ENCODE measurements at regions not wholly inside any gene's neighbourhood (a gene's known extent, or its start where the extent isn't known, plus 50 kb on each side); places are given as distances from the start of the nearest gene placed in this dataset.
A peak's percentile ranks its signal among the peaks of the same experiment; 100 is the strongest.
"Not testable (repeated sequence)": the region's sequence is repeated elsewhere in the genome, so short reads cannot be mapped to it uniquely, and the experiment has no call there.

DNA sequence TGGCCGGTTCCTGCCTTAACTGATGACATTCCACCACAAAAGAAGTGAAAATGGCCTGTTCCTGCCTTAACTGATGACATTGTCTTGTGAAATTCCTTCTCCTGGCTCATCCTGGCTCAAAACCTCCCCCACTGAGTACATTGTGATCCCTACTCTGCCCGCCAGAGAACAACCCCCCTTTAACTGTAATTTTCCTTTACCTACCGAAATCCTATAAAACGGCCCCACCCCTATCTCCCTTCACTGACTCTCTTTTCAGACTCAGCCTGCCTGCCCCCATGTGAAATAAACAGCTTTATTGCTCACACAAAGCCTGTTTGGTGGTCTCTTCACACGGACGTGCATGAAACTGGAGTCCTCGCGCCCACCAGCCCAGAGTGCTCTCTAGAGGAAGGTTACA lies 166.5 kb downstream of the ADRA2C start:
- DNase-seq (ENCODE audit: low spot score), result not testable (repeated sequence)

DNA sequence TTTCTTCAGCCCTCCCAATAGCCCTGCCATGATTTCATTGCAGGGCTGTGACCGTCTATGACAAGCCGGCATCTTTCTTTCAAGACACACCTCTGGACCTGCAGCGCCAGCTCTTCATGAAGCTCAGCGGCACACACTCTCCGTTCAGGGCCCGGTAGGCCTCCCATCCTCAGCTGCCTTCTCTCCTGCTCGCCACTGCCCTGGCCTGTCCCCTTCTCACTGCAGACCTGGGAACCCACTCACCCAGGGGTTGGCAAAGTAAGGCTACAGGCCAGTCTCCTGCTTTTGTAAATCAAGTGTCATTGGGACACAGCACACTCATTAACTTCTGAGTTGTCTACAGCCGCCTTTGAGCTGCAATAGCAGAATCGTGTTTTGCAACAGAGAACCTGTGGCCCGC lies 169.2 kb downstream of the ADRA2C start:
- DNase-seq (ENCODE audit: low spot score), result not testable (repeated sequence)

DNA sequence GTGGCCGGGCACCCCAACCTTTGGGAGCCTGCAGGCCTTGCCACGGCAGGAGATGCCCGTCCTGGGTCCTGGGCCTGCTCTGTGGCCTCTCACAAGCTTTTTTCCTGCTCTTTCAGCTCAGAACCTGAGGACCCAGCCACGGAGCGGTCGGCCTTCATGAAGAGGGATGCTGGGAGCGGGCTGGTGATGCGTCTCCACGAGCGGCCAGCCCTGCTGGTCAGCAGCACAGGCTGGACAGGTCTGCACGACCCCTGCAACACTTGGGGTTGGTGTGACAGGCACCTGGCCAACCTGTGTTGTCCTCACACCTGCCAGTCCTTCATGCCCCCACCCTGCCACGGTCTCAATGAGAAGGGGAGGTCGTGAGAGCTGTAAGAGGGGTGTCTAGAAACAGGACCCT lies 170.0 kb downstream of the ADRA2C start:
- no peak for DNase-seq (ENCODE audit: low spot score)

DNA sequence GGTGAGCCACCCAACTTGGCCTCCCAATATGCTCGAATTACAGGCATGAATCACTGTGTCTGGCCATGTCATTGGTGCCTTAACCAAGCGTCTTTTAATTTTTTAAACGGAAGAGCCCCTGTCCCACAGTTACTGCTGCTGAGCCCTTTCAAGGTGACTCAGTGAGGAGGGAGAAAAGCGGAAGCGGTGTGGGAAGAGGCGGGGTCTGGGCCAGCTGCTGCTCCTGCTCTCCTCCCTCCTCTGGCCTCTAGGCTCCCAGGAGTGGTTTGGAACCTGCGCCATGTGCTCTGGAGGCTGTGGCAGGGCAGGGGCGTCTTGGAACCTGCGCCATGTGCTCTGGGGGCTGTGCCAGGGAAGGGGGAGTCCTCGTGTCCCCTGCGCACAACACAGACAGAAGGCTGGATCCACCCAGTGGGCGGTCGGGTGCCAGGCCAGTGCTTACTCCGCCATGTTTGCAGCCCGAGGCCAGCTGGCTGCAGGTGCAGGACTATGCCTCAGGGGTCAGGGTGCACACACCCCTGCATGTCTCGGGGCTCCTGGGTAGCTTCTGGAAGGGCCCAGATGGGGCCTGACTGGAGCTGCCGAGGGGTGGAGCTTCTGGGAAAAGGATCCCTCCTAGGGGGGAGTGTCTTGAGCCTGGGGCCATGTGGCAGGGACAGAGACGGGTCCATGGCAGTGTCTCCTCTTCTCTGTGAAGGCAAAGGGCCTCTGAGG lies 171.8 kb downstream of the ADRA2C start:
- DNase-seq (ENCODE audit: low spot score), result not testable (repeated sequence)

DNA sequence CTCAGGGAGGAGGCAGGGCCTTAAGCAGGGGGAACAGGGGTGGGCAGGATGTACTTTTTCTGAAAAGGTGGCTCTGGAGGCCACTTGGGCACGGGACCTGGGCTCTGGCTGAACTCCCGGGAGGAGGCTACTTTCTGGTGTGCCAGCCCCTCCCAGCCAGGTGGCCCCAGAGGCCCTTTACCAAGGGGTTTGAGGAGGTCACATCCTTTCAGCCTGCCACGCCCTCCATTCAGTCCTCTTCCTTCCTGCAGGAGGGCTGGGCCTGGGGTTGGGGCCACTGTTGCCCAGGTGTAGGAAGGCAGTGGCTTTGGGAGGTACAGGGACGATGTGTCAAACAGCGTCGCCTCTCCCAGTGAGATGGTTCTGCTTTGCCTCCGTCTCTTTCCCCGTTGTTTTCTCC lies 172.5 kb downstream of the ADRA2C start:
- DNase-seq (ENCODE audit: low spot score), result not testable (repeated sequence)

DNA sequence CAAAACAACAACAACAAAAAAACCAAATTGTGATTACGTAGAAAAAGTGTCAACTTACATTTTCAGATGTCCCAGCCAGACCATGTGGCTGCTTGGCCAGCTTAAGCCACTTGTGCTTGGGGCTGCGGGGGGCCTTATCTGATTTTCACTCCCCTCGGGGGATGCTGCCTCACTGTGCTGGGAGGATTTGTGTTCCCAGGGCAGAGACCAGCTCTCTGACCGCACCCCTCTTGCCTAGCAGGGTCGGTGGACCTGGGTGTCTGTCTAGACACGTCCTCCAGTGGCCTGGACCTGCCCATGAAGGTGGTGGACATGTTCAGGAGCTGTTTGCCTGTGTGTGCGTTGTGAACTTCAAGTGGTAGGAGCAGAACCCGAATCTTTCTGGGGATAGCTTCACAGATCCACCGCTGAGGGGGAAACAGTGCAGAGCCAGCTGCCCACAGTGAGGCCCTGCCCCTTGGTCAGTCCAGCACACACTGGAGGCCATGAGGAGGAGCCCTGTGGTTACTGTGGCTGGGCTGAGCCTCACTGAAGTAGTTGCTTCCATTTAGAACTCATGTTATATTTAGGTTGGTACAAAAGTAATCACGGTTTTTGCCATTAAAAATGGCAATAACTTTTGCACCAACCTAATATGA lies 173.9 kb downstream of the ADRA2C start:
- not testable (repeated sequence) for DNase-seq (ENCODE audit: low spot score)

DNA sequence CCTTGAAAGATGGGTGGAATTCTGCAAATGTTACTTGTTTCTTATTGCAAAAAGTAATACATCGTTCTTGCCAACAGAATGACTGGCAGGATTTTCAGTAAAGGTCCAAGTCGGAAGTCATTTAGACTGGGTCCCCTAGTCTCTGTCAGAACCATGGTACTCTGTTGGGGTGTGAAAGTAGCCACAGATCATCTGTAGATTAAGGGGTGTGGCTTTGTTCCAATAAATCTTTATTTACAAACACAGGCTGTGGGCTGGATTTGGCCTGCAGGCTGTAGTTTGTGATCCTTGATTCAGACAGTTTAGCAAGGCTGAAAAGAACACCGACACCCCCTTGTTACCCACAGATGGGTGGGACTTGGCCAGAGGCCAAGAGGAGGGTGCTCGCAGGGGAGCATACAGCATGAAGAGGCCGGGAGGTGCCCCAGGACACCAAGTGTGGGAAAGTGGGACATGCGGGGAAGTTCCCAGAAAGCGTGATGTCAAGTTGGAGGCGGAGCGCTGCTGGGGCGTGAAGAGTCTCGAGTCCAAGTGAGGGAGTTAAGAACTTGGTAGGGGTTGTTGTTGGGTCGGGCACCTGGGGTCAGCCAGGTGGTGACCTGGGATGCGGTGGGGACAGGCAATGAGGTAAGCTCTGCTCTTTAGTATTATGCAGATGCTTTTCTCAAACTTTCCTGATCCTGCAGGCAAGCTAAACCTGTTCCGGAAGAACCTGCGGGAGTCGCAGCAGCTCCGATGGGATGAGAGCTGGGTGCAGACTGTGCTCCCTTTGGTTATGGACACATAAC lies 175.7 kb downstream of the ADRA2C start:
- DNase-seq (ENCODE audit: low spot score), result not testable (repeated sequence)

DNA sequence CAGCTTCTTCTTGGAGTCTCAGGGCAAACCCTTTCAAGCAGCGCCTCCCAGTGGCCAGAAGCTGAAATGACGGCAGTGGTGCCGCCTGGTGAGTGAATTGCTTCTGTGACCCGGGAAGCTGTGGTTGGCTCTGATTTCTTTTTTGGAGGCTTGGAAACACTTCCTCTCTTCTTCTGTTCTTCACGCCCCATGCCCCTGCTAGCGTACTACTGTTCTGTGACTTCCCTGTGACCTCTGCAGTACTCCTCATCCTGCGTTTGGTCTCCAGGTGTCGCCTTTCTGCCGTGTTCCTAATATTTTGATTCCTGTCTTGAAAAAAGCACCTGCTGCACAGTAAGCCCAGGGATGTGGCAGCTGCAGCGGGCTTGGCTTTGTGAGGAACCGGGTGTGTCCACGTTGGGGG lies 176.4 kb downstream of the ADRA2C start:
- DNase-seq (ENCODE audit: low spot score), result peak; percentile 7

DNA sequence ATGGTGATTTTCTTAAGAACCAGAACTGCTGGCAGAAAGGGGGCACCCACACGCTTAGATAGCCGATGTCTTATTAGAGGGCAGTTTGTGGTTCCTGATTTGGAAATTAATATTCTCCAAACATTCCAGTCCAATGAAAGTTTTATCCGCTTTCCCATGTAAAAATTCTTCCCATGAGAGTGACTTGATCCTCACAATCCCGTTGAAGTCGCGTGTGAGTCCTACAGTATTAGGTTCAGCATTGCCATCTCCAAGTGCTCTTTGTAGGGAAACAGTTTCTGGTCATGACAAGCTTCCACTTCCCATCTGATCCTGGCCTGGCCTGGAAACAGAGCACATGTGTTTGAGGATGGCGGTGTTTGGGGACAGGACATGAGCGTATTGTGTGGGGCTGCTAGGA lies 176.9 kb downstream of the ADRA2C start:
- not testable (repeated sequence) for DNase-seq (ENCODE audit: low spot score)

DNA sequence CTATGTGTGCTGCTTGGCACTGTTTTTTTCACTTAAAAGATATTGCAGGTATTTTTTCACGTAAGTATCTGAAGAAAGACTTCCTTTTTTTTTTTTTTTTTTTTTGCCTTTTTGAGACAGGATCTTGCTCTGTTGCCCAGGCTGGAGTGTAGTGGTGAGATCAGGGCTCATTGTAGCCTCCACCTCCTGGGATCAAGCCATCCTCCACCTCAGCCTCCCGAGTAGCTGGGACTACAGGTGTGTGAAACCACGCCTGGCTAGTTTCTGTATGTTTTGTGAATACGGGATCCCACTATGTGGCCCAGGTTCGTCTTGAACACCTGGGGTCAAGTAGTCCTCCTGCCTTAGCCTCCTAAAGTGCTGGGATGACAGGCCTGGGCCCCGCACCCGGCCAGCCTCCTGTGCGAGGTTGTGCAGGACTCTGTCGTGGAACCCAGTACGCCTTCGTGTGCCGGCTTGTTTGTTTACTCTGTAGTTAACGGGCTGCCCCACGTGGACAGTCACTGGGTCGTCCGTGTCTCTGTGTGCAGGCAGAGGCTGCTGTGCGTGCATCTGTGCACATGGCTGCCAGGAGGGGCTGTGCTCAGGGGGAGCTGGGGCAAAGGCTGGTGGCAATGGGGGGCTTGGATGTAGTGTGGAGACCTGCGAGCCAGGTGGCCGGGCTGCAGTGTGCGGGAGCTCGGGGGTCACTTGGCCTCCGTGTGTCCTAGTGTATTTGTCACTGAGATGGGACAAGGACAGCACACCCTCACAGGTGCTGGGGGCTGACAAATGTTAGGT lies 179.5 kb downstream of the ADRA2C start:
- no peak for DNase-seq (ENCODE audit: low spot score)

DNA sequence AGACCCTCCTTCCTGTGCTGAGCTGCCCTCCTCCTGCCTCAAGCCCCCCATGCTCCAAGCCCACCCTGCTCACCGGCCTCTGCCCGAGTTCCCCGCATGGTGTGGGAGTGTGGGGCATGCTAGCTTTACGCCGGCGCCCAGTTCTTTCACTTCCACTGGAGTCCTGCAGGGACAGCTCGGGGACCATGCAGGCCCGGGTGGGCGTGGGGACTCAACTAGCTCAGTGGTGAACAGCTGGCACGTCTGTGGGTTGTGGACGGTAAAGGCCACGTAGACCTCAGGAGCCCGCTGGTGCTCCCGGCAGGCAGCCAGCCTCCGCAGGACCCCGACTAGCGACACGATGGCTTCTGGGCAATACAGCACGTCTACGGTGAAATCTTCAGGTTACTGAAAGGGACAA lies 180.4 kb downstream of the ADRA2C start:
- DNase-seq (ENCODE audit: low spot score), result not testable (repeated sequence)

DNA sequence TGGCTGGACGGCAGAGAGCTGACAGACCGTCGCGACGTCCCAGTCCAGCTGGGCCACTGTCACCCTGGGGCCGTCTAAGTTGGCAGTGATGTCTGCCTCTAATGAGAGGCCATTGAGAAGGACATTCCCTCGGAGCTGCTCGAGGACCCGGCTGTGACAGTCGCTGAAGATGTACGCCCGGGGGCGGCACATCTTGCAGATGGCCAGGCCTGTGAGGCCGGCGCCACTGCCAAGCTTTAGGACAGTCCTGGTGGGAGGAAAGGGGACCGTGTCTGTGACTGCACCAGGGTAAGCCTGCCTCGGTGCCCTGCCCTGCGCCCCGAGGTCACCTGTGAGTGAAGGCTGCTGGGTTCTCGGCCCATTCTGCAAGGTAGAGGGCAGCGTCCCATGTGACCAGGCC lies 181.6 kb downstream of the ADRA2C start:
- not testable (repeated sequence) for DNase-seq (ENCODE audit: low spot score)

DNA sequence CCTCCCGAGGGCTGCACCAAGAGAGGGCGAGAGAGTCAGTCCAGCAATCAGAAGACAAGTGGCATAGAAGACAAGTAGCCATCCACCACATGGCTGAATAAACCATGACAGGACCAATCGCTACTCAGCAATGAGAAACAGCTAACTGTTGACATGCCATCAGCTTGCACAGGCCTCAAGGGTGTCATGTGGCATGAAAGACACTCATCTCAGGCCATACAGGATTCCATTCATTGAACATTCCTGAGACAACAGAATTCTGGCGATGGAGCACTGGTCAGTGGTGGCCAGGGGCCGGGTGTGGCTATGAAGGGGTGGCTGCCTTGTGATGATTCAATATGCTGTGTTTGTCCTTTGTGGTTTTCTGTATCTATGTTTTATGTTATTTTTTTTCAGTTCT lies 182.0 kb downstream of the ADRA2C start:
- DNase-seq (ENCODE audit: low spot score), result peak; percentile 43

DNA sequence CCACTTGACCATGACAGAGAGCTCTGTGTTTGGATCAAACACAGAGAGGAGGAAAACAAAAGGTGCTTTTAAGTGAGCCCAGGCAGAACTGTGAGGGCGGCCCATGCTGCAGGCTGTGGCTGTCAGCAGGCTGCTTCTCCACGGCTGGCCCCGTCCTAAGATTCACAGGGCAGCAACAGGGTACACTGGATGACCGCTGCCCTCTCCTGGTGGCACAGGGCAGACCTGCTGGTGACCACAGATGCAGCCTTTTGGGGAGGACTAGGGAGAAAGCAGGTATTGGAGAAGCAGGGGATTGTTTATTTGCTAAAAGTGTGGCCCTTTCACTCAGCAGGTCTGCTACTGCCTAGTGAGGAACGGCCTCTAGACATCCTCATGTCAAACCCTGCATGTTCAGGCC lies 183.7 kb downstream of the ADRA2C start:
- DNase-seq (ENCODE audit: low spot score), result peak; percentile 32

DNA sequence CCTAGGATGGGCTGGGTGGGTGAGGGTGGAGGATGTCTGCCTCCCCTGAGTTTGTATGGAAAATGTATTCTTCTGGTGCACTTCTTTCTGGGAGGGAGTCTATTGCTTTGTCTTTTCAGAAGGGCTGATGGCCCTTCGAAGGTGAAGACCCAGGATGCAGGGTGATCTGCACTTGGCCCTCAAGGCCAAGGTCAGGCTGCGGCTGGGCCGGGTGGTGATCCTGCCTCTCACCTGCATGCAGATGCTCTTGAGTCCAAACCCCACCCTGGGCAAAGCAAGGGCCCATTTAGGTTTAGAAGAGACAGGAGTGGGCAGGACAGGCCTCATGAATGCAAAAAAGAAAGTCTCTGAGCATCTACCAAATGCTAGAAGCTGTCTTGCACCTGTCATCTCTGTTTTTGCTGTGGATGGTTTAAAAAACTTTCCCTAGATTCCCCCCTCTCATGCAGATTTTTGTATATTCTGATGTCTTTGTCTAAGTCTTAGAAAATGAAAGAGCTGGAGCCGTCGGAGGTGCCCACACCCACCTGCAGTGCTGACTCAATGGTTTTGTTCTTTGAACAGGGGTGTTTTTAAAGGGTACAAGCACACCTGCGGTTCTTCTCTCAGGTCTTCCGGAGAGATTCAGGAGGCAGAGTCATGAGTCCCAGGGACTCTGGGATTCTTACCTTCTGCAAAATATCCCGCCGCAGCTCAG lies 186.4 kb downstream of the ADRA2C start:
- DNase-seq (ENCODE audit: low spot score), result not testable (repeated sequence)

DNA sequence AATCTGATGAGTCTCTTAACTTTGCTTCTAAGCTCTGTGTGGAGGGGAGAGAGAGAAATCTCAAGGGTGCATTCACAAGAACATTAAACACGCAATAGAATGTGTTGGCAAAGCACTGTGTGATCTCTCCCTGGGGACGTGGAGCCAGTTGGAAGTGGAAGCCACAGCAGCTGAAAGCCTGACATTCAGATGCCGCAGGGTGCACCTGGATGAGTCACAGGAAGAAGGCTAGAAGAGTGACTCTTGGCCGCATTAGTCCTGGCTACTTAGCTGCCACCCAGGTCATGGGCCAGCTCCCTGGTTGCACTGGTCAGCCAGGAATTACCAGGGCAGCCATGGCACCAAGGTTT lies 186.9 kb downstream of the ADRA2C start:
- DNase-seq (ENCODE audit: low spot score), result not testable (repeated sequence)

DNA sequence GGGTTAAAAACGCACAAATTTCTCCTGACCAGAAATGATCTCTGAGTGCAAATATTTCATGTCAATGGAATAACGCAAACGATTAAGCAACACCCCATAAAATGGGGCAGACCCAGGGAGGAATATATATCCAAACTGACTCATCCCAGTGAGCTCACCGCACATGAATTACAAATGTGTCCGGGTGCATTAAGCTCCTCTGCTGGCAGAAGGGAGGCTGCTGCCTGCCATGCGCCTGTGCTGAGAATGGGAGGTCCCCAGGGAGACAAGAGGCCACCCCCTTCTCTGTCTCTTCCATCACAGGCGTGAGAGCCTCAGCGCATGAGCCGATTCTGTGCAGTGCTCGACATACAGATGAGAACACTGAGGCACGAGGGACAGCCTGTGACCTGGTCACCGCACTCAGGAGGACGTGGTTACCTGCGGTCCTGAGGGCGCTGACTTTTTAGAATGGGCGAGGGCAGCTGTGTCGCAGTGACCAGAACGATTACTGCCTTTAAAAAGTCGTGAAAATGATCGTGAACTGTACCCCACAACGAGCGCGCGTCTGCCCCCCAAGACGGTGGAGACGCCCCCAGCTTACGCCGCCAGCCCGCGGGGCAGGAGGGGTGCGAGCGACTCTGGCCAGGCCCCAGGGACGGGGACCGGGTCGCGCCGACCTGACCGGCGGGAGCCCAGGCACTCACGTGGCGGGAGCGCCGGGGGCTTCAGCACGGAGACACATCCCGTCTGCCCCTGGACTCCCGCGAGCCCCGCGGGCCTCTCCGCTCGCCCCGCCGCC lies 188.5 kb downstream of the ADRA2C start:
- peak; percentile 83 for DNase-seq (ENCODE audit: low spot score)

DNA sequence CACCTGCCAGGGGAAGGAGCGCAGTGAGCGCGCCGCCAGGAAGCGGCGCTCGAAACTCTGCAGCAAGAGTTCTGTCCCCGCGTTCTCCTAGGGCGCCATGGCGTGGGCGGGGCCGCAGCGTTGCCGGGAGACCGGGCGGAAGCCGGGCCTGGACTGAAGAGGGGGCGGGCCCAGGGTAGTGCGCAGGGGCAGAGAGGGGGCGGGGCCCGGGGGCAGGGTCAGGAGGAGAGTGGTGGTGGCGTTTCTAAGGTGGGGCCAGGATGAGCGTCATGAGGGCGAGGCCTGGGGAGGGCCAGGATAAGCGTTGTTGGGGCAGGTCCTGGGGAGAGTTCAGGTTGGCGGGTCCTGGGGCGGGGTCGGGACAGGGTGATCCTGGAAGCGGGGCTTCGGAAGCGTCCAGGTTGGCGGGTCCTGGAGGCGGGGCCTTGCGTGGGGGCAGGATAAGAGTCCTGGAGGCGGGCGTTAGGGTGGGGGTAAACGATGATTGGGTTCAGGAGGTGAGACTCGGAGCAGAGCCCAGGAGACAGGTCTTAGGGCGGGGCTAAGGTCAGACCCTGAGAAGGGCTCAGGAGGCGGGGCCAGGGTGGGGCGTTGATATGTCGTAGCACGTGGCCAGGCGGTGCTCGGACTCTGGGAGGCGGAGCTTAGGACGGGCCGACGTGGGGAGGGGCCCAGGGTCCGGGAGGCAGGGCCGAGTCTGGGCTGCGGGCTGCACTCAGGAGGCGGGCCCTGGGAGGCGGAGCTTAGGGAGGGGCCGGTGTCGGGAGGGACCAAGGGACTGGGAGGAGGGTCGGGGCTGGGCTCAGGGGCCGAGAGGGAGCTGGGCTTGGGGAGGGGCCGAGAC lies 189.4 kb downstream of the ADRA2C start:
- DNase-seq (ENCODE audit: low spot score), result peak; percentile 90

DNA sequence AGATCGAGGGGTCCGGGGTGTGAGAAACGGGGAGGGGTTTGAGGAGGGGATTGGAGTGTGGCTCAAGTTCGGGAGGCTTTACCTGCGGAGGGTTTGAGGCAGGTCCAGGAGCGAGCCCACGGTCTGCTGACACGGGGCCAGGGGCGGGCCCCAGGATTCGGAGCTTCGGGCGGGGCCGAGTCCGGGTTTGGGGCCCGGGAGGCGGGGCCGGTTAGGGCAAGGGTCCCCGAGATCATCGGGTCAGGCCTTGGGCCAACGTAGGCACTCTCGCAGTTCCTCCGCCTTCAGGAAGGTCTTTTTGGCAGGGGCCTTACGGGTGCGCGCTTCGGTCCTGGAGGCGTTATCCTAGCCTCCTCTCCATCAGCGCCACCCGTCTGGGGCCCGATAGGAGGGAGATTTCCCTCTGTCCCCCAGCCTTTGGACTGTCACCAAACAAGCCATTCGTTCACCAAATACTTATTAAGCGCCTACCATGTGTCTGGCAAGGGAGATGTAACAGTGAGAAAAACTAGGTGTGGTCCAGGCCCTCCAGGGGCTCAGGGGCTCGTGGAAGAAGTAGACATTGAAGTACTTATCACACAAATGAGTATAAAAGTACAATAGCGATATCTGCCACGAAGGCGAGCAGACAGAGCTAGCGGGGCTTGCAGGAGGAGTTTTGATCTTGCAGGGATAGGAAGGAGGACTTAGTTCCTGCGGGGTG lies 190.1 kb downstream of the ADRA2C start:
- not testable (repeated sequence) for DNase-seq (ENCODE audit: low spot score)

Data from AG20443 (cell line).